MM.1S (cell line): ENCODE measurements at regions not wholly inside any gene's neighbourhood (a gene's known extent, or its start where the extent isn't known, plus 50 kb on each side); places are given as distances from the start of the nearest gene placed in this dataset.
"Not testable (repeated sequence)": the region's sequence is repeated elsewhere in the genome, so short reads cannot be mapped to it uniquely, and the experiment has no call there.

Source experiments
- DNase-seq: peaks from one replicate; pipeline ENCODE4 v3.0.0-alpha.2; 2015
- H2AFZ ChIP-seq: fragments of 300-600 bp; sonication (generic); 2 replicates; pipeline ENCODE4 v1.6.0; 2016; ENCODE audit warnings: antibody characterized with exemption, low read length
- H3F3A ChIP-seq: fragments of 300-600 bp; sonication (generic); 2 replicates; pipeline ENCODE4 v1.6.1; 2016; ENCODE audit warnings: mild to moderate bottlenecking, antibody characterized with exemption, low read length, moderate library complexity, mixed read lengths; ENCODE audit not compliant: insufficient read depth
- H3K27ac ChIP-seq: fragments of 300-600 bp; sonication (generic); 2 replicates; pipeline ENCODE4 v1.5.1; 2016; ENCODE audit warnings: mild to moderate bottlenecking, low read length
- H3K27me3 ChIP-seq: fragments of 300-600 bp; sonication (generic); replicated peaks from 2 replicates; pipeline ENCODE4 v1.6.0; 2016; ENCODE audit warnings: low read length; ENCODE audit not compliant: insufficient read depth
- H3K36me3 ChIP-seq: fragments of 300-600 bp; sonication (generic); replicated peaks from 2 replicates; pipeline ENCODE4 v1.6.1; 2016; ENCODE audit warnings: mild to moderate bottlenecking, low read length, mixed read lengths; ENCODE audit not compliant: insufficient read depth
- H3K4me1 ChIP-seq: fragments of 300-600 bp; sonication (generic); 2 replicates; pipeline ENCODE4 v1.6.1; 2016; ENCODE audit warnings: low read length, mixed read lengths
- H3K4me2 ChIP-seq: fragments of 300-600 bp; sonication (generic); 2 replicates; pipeline ENCODE4 v1.6.0; 2016; ENCODE audit warnings: low read depth, low read length
- H3K4me3 ChIP-seq: fragments of 300-600 bp; sonication (generic); 2 replicates; pipeline ENCODE4 v1.5.1; 2016; ENCODE audit warnings: low read length, mixed read lengths
- H3K79me2 ChIP-seq: fragments of 300-600 bp; sonication (generic); 2 replicates; pipeline ENCODE4 v1.6.1; 2016; ENCODE audit warnings: mixed run types, low read length, mixed read lengths
- H3K9ac ChIP-seq: fragments of 300-600 bp; sonication (generic); 2 replicates; pipeline ENCODE4 v1.6.1; 2016; ENCODE audit warnings: low read length, mixed read lengths
- H3K9me2 ChIP-seq: fragments of 300-600 bp; sonication (generic); replicated peaks from 2 replicates; pipeline ENCODE4 v1.6.1; 2016; ENCODE audit warnings: mild to moderate bottlenecking, low read length, mixed read lengths; ENCODE audit not compliant: insufficient read depth
- H3K9me3 ChIP-seq: fragments of 300-600 bp; sonication (generic); replicated peaks from 2 replicates; pipeline ENCODE4 v1.6.1; 2016; ENCODE audit warnings: mild to moderate bottlenecking, low read length, mixed read lengths; ENCODE audit not compliant: insufficient read depth
- H4K20me1 ChIP-seq: fragments of 300-600 bp; sonication (generic); 2 replicates; pipeline ENCODE4 v1.6.1; 2016; ENCODE audit warnings: mild to moderate bottlenecking, low read length, moderate library complexity, mixed read lengths; ENCODE audit not compliant: insufficient read depth
- CTCF ChIP-seq: fragments of 300-600 bp; sonication (generic); IDR thresholded peaks from 2 replicates; pipeline ENCODE4 v1.5.1; 2016; ENCODE audit warnings: antibody characterized with exemption, low read length, mixed read lengths
- EZH2 ChIP-seq: fragments of 300-600 bp; sonication (generic); optimal IDR thresholded peaks from 2 replicates; pipeline ENCODE3; 2017; ENCODE audit warnings: low read depth, mild to moderate bottlenecking, antibody characterized with exemption, low read length, mixed read lengths
- EZH2phosphoT487 ChIP-seq: fragments of 300-600 bp; sonication (generic); IDR thresholded peaks from 2 replicates; pipeline ENCODE4 v1.6.1; 2018; ENCODE audit warnings: antibody characterized with exemption, low read length

DNA sequence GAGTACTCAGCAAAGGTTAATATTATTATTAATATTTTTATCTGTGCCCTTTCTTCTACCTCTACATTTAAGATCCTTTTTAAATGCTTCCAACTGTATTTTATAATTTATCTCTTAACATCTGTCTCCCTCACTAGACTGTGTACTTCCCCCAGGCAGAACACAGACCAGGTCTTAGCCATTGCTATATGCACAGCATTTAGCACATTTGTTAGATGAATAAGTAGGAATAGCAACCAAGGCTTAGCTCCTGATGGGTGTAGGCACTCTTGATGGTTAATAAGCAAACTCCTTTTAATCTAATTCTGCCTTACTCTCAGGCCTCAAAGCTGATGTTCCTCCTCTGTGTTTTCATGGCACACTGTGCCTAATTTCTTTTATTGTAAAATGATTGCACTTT, 83.7 kb upstream of the GNG12 start:
- Histone ChIP-seq H3F3A (no peaks in the 10 kb centered on the region), H3K9me3 (no peaks in the 10 kb centered on the region), H4K20me1 (no peaks in the 10 kb centered on the region), H3K27ac (no peak overlapping the region), H3K9me2 (no peaks in the 10 kb centered on the region), H3K4me1 (no peaks in the 10 kb centered on the region), H2AFZ (no peak overlapping the region), H3K27me3 (no peaks in the 10 kb centered on the region), H3K79me2 (no peaks in the 10 kb centered on the region), H3K9ac (no peak overlapping the region), H3K36me3 (no peaks in the 10 kb centered on the region), H3K4me3 (no peak overlapping the region), H3K4me2 (no peak overlapping the region)
- no peak for TF ChIP-seq EZH2
- no peak for TF ChIP-seq CTCF
- TF ChIP-seq EZH2phosphoT487 = no peak
- DNase-seq = no peak

DNA sequence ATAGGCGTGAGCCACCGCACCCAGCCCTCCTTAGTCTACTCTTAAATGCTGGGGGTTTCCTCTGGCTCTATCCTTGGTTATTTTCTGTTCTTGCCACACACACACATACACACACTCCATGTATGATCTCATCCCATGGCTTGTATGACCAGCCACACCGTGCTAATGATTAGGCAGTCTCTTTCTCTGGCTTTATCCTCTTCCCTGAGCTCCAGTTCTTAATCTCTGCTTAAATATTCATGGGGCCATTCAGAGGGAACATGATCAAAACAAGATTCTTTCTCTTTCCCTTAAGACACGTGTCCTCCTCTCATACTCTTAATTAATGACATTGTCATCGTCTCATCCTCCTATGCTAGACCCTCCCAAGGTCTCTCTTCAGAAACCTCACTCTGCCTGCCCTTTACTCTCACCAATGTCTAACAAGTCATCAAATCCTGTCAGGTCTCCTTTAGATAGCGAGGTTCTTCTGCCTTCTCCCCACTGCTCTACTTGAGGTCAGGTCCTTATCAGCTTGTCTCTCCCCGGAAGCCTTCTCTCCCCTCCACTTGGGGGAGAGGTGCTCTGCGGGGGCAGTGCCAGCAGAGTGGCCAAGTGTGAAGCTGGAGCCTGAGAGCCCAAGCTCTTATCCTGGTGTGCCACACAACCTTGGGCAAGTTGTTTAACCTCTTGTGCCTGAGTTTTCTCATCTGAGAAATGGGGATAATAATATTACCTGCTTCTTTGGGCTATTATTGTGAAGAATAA, 83.0 kb upstream of the GNG12 start:
- no peak overlapping the region for H3K4me3 ChIP-seq
- H3K9me2 ChIP-seq = no peaks in the 10 kb centered on the region
- no peak for DNase-seq
- H3K4me2 ChIP-seq = no peak overlapping the region
- no peaks in the 10 kb centered on the region for H3K27me3 ChIP-seq
- no peaks in the 10 kb centered on the region for H3K36me3 ChIP-seq
- no peak overlapping the region for H3K27ac ChIP-seq
- no peaks in the 10 kb centered on the region for H3F3A ChIP-seq
- H3K4me1 ChIP-seq = no peaks in the 10 kb centered on the region
- H2AFZ ChIP-seq = no peak overlapping the region
- no peaks in the 10 kb centered on the region for H3K79me2 ChIP-seq
- no peaks in the 10 kb centered on the region for H4K20me1 ChIP-seq
- H3K9me3 ChIP-seq = no peaks in the 10 kb centered on the region
- no peak for TF ChIP-seq EZH2
- no peak overlapping the region for H3K9ac ChIP-seq

DNA sequence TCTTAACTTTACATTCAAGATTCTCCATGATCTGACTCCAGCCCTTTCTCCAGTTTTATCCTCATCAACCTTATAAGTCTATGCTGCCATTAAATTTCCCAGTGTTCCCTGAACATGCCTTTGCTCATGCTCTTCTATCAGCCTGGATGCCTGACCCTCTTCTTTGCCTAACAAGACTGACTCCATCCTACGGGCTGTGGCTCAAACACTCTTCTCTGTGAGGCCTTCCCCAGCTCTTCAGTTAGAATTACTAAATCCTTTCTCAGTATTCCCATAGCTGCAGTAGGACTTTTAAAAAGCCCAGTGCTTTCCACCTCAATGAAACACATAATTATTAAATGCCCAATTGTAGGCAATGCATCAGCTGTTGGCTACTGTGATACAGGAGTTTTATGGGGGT, 76.5 kb upstream of the GNG12 start:
- Histone ChIP-seq H3K79me2 (no peaks in the 10 kb centered on the region), H3K9ac (no peak overlapping the region), H3K36me3 (no peaks in the 10 kb centered on the region), H4K20me1 (no peaks in the 10 kb centered on the region), H3K4me3 (no peak overlapping the region), H3F3A (no peaks in the 10 kb centered on the region), H3K9me2 (no peaks in the 10 kb centered on the region), H3K4me2 (no peak overlapping the region), H3K27ac (no peak overlapping the region), H3K27me3 (no peaks in the 10 kb centered on the region), H3K9me3 (no peaks in the 10 kb centered on the region), H2AFZ (no peak overlapping the region), H3K4me1 (no peaks in the 10 kb centered on the region)
- no peak for TF ChIP-seq EZH2
- no peak for TF ChIP-seq EZH2phosphoT487
- TF ChIP-seq CTCF = no peak
- DNase-seq = no peak

DNA sequence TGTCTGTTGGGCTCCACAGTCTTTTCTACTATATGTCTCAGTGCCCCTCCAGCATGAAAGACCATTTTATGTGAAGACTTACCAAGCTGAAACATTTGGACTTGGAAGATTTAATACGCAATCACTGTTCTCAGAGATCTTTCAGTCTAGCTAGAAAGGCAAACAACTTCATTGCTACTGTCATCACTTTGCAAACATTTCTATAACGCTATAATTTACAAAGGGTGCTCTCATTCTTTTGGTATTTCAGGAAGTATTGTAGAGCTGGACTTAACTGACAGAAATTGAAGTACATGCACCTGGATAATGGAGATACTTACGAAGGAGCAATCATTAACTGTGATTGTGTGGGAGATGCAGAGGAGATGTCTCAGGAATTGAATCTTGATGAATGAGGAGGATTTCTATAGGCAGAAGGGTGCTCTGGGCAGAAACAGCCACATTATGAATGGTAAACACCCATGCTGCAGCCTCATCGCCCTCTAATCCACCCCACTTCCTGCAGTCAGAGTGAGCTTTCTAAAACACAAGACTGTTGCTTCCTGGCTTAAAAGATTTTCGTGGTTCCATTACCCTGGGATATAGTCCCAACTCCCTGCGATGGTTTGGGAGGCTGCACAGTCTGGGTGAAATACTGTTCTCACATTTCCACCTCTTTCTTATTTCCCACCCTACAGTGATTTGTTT, 75.1 kb upstream of the GNG12 start:
- no peak overlapping the region for H3K9ac ChIP-seq
- DNase-seq = no peak
- H3K9me3 ChIP-seq = no peaks in the 10 kb centered on the region
- no peak for TF ChIP-seq CTCF
- H3K9me2 ChIP-seq = no peaks in the 10 kb centered on the region
- H3K27ac ChIP-seq = no peak overlapping the region
- no peak overlapping the region for H2AFZ ChIP-seq
- no peaks in the 10 kb centered on the region for H3F3A ChIP-seq
- no peaks in the 10 kb centered on the region for H3K79me2 ChIP-seq
- no peak overlapping the region for H3K4me3 ChIP-seq
- no peaks in the 10 kb centered on the region for H3K4me1 ChIP-seq
- H3K4me2 ChIP-seq = no peak overlapping the region
- H3K36me3 ChIP-seq = no peaks in the 10 kb centered on the region
- no peaks in the 10 kb centered on the region for H4K20me1 ChIP-seq
- H3K27me3 ChIP-seq = no peaks in the 10 kb centered on the region

GRCh38 chr1:67907467-67907866, 74.2 kb upstream of the GNG12 start:
- not testable (repeated sequence) for H3K79me2 ChIP-seq, H3K9ac ChIP-seq, H3K9me2 ChIP-seq, H3K9me3 ChIP-seq, H3K36me3 ChIP-seq, H3K4me1 ChIP-seq, H4K20me1 ChIP-seq, H3F3A ChIP-seq, H3K27ac ChIP-seq, H3K27me3 ChIP-seq, H2AFZ ChIP-seq, H3K4me2 ChIP-seq, DNase-seq, H3K4me3 ChIP-seq
